ENCODE measurements at regions not wholly inside any gene's neighbourhood (a gene's known extent, or its start where the extent isn't known, plus 50 kb on each side); places are given as distances from the start of the nearest gene placed in this dataset.

- TF ChIP-seq GATA2 (IDR thresholded peaks at IDR 0.05; ENCODE audit: low read depth, low read length) (no peak), GATA3 (IDR thresholded peaks at IDR 0.05; ENCODE audit: low read depth, low read length) (no peak)
Measured at GRCh38 chr3:103729547-103729946, 1294.7 kb downstream of the ZPLD1 start.
